Colonic mucosa (tissue), 4 donors: ENCODE measurements at regions not wholly inside any gene's neighbourhood (a gene's known extent, or its start where the extent isn't known, plus 50 kb on each side); places are given as distances from the start of the nearest gene placed in this dataset.

ENCODE experiments used
- DNase-seq: peaks from one replicate; pipeline ENCODE4 v3.0.0-alpha.2; 2020
- H3K27ac ChIP-seq: fragments of 200-600 bp; one replicate; pipeline ENCODE4 v1.8.0; 2021
- H3K27me3 ChIP-seq: fragments of 200-600 bp; one replicate; pipeline ENCODE4 v1.8.0; 2021
- H3K36me3 ChIP-seq: fragments of 200-600 bp; one replicate; pipeline ENCODE4 v1.8.0; 2021
- H3K4me1 ChIP-seq: fragments of 200-600 bp; one replicate; pipeline ENCODE4 v1.8.0; 2021; ENCODE audit warnings: mild to moderate bottlenecking
- H3K4me3 ChIP-seq: fragments of 200-600 bp; one replicate; pipeline ENCODE4 v1.8.0; 2021
- H3K9ac ChIP-seq, 2 donors: one replicate each; pipeline ENCODE4 v1.7.0; 2013; ENCODE audit warnings: control low read depth in 2 of 2, low read depth in 2 of 2, low read length in 2 of 2
- H3K9me3 ChIP-seq: fragments of 200-600 bp; one replicate; pipeline ENCODE4 v1.8.0; 2021
- intact Hi-C: fragments of 100-400 bp; cut with DNase I; formaldehyde crosslinking; loops from one replicate; pipeline ENCODE4 v1.14.1; 2022
- TF ChIP-seq, protein P1 (sequence below): fragments of 200-600 bp; IDR thresholded peaks from one replicate; pipeline ENCODE4 v1.8.0; 2022; ENCODE audit warnings: antibody characterized with exemption, mild to moderate bottlenecking
- donor health status: healthy.
- donor health status: DM: no; HTN: no; CAD: no.
- donor health status: DM: no; HTN: no; CAD: no.

DNA sequence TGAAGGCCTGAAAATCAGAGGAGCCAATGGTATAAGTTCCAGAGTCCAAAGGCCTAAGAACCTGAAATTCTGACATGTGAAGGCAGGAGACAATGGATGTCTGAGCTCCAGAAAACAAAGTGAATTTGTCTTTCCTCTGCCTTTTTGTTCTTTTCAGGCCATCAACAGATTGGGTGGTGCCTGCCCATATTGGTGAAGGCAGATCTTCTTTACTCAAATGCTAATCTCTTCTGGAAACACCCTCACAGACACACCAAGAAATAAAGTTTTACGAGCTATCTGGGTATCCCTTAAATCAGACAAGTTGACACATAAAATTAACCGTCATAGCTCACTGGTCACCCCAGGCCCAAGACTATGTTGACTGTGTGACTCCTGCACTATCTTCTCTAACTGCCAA lies 163.8 kb upstream of the NCKAP5 start:
- intact Hi-C loops = no loop called here
- DNase-seq = no peak
- Histone ChIP-seq H3K9ac (no peak overlapping the region), H3K27me3 (no peaks in the 10 kb centered on the region), H3K4me1 (no peaks in the 10 kb centered on the region), H3K4me3 (no peak overlapping the region), H3K9me3 (no peaks in the 10 kb centered on the region), H3K36me3 (no peaks in the 10 kb centered on the region), H3K27ac (no peak overlapping the region)
- TF ChIP-seq, protein P1, sequence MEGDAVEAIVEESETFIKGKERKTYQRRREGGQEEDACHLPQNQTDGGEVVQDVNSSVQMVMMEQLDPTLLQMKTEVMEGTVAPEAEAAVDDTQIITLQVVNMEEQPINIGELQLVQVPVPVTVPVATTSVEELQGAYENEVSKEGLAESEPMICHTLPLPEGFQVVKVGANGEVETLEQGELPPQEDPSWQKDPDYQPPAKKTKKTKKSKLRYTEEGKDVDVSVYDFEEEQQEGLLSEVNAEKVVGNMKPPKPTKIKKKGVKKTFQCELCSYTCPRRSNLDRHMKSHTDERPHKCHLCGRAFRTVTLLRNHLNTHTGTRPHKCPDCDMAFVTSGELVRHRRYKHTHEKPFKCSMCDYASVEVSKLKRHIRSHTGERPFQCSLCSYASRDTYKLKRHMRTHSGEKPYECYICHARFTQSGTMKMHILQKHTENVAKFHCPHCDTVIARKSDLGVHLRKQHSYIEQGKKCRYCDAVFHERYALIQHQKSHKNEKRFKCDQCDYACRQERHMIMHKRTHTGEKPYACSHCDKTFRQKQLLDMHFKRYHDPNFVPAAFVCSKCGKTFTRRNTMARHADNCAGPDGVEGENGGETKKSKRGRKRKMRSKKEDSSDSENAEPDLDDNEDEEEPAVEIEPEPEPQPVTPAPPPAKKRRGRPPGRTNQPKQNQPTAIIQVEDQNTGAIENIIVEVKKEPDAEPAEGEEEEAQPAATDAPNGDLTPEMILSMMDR = no peak

DNA sequence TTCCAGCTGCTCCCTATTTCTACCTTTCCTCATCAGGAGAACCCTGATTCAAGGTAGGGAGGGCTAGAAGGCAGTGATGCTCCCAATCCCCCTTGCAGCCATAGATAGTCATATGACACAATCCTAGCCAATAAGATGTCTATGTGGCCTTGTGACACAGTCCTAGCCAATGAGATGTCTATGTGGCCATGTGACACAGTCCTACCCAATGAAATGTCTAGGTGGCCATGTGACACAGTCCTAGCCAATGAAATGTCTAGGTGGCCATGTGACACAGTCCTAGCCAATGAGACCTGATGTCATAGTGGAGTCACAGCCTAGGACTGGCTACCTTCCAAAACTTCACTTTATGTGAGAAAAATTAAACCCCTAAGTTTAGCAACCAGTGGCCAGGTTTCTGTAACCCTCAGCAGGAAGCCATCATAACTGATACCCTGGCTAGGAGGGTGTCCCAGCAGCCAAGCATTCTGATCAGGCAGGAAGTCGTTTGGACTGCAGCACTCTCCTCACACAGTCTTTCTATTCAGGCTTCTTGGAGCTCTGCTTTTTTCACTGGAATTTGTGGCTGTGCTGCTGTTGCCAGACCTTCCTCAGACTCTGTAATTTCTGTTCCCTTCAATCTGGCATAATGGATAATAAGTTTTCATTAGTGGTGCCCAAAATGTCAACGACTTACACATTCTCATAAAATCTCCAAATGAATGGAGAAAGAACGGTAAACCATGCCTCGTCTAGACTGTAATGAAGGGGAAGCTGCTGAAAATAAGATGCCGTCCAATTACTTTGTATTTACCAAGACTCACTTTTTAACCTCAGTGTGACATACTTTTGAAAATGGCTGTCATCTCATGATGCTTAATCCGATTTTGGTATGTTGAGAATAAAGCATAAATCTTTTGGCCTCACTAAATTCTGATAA lies 165.0 kb upstream of the NCKAP5 start:
- Histone ChIP-seq H3K36me3 (no peaks in the 10 kb centered on the region), H3K27ac (no peak overlapping the region), H3K9ac (no peak overlapping the region), H3K4me1 (no peaks in the 10 kb centered on the region), H3K9me3 (no peaks in the 10 kb centered on the region), H3K4me3 (no peak overlapping the region), H3K27me3 (no peaks in the 10 kb centered on the region)
- no peak for DNase-seq
- TF ChIP-seq, protein P1 = no peak
- intact Hi-C loops = no loop called here

DNA sequence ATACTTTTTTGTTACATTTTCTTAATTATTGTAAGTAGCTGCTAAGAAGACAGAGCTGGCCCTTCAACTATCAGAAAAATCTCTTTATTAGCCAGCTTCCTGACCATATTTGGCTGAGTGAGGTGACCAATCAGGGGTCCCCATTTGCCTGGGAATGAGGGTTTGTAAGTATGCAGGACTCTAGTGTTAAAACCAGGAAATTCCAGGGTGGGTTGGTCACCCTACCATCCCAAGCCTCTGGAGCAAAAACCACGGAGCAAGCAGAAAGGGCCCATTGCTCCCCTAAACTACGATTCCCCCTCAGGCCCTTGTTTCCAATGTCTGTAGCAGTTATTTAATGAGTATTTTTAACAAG lies 165.6 kb upstream of the NCKAP5 start:
- TF ChIP-seq, protein P1 = no peak

DNA sequence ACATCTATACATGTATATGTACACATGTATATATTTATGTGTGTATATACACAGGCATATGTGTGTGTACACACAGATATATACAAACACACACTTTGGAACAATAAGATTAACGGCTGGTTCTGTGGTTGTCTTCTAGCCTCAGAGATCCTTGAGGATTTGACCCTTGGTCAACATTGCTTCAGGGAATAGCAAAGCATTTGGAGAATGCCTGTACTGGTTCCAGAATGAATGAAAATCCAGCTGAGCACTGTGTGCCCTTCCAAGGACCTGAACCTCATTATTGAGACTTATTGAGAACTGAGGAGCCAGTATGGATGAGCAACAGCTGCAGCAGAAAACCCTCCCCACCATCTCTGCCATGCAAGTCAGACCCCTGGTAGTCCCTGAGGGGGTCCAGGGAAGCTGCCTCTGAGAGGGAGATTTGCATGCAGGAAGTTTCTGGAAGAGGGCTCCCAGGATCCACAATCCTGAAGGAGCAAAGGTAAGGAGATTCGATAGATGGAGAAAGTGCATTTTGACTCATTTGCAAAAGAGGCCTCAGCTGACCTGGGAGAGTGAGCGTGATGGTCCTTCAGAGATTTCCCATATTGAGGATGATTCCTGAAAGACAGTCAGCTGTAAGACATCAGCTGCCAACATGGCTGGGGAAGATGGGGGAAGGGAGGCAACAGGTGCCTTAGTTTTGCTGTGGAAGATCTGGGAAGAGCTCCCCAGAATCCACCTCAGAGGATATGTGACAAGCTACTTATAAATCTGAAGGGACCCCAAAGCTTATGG lies 166.6 kb upstream of the NCKAP5 start:
- TF ChIP-seq, protein P1 = no peak
- DNase-seq = no peak
- no peaks in the 10 kb centered on the region for H3K4me1 ChIP-seq
- no peak overlapping the region for H3K27ac ChIP-seq
- no peaks in the 10 kb centered on the region for H3K27me3 ChIP-seq
- no peaks in the 10 kb centered on the region for H3K9me3 ChIP-seq
- intact Hi-C loops = no loop called here
- no peak overlapping the region for H3K4me3 ChIP-seq
- no peak overlapping the region for H3K9ac ChIP-seq
- no peaks in the 10 kb centered on the region for H3K36me3 ChIP-seq

More for the DNA sequence above, 165.6 kb upstream of the NCKAP5 start:
- intact Hi-C loops = no loop called here
- Histone ChIP-seq H3K9ac (no peak overlapping the region), H3K27ac (no peak overlapping the region), H3K9me3 (no peaks in the 10 kb centered on the region), H3K4me1 (no peaks in the 10 kb centered on the region), H3K36me3 (no peaks in the 10 kb centered on the region), H3K27me3 (no peaks in the 10 kb centered on the region), H3K4me3 (no peak overlapping the region)
- no peak for DNase-seq

DNA sequence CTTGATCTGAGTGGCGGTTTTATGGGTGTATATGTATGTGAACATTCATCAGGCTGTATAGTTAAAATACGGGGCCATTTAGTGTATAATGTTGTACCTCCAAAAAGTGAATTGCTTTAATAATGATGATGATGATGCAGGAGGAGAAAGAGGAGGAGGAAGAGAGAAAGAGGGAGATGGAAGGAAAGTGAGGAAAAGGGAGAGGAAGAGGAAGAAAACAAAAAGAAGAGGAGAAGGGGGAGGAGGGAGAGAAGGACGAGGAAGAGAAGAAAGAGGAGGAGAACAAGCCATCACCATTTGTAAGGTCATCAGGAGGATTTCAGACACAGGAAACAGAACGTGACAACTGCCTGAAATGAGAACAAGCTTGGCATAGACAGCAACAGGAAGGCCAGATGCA lies 168.4 kb upstream of the NCKAP5 start:
- Histone ChIP-seq H3K9ac (no peak overlapping the region), H3K27me3 (no peaks in the 10 kb centered on the region), H3K9me3 (no peaks in the 10 kb centered on the region), H3K4me3 (no peak overlapping the region), H3K36me3 (no peaks in the 10 kb centered on the region), H3K4me1 (no peaks in the 10 kb centered on the region), H3K27ac (no peak overlapping the region)
- TF ChIP-seq, protein P1 = no peak
- intact Hi-C loops = no loop called here
- DNase-seq = no peak
